ENCODE measurements at regions not wholly inside any gene's neighbourhood (a gene's known extent, or its start where the extent isn't known, plus 50 kb on each side); places are given as distances from the start of the nearest gene placed in this dataset.

DNA sequence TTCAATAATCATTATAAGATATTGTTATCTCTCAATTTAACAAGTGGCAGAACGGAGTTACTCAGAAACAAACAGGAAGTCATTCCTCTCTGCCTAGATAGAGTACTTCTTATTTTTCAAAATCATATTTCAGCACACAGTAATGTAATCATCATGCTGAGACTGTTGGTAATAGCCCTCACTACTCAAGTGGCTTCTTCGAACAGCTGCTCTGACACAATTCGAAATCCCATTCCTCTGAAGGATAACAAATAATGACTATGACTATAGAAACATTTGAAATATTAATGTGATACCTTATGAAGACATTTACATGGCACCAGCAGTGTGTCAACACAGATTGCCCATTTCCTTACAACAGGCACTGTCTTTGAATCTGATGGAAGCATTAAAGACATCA, 1249.8 kb downstream of the NSUN3 start:
- TF ChIP-seq, protein P1, sequence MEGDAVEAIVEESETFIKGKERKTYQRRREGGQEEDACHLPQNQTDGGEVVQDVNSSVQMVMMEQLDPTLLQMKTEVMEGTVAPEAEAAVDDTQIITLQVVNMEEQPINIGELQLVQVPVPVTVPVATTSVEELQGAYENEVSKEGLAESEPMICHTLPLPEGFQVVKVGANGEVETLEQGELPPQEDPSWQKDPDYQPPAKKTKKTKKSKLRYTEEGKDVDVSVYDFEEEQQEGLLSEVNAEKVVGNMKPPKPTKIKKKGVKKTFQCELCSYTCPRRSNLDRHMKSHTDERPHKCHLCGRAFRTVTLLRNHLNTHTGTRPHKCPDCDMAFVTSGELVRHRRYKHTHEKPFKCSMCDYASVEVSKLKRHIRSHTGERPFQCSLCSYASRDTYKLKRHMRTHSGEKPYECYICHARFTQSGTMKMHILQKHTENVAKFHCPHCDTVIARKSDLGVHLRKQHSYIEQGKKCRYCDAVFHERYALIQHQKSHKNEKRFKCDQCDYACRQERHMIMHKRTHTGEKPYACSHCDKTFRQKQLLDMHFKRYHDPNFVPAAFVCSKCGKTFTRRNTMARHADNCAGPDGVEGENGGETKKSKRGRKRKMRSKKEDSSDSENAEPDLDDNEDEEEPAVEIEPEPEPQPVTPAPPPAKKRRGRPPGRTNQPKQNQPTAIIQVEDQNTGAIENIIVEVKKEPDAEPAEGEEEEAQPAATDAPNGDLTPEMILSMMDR (IDR thresholded peaks at IDR 0.05; ENCODE audit: borderline replicate concordance, control extremely low read depth, extremely low read depth, insufficient read depth, missing control alignments) = no peak
- no peak for DNase-seq (ENCODE audit: low spot score)
- in situ Hi-C loops (cut with MboI; ENCODE audit: low sequenced_read_pairs, unreplicated experiment) = no loop called here

GRCh38 chr3:95319921-95320494, 1257.1 kb downstream of the NSUN3 start:
- no peak for DNase-seq (ENCODE audit: low spot score)
- TF ChIP-seq, protein P1 (IDR thresholded peaks at IDR 0.05; ENCODE audit: borderline replicate concordance, control extremely low read depth, extremely low read depth, insufficient read depth, missing control alignments) = no peak
- in situ Hi-C loops (cut with MboI; ENCODE audit: low sequenced_read_pairs, unreplicated experiment) = no loop called here

GRCh38 chr3:95327478-95327877, 1264.6 kb downstream of the NSUN3 start:
- DNase-seq (ENCODE audit: low spot score) = no peak
- in situ Hi-C loops (cut with MboI; ENCODE audit: low sequenced_read_pairs, unreplicated experiment) = no loop called here
- TF ChIP-seq, protein P1 (IDR thresholded peaks at IDR 0.05; ENCODE audit: borderline replicate concordance, control extremely low read depth, extremely low read depth, insufficient read depth, missing control alignments) = no peak

GRCh38 chr3:95333826-95334225, 1271.0 kb downstream of the NSUN3 start:
- DNase-seq (ENCODE audit: low spot score) = no peak
- in situ Hi-C loops (cut with MboI; ENCODE audit: low sequenced_read_pairs, unreplicated experiment) = no loop called here

GRCh38 chr3:95334461-95334860, 1271.6 kb downstream of the NSUN3 start:
- TF ChIP-seq, protein P1 (IDR thresholded peaks at IDR 0.05; ENCODE audit: borderline replicate concordance, control extremely low read depth, extremely low read depth, insufficient read depth, missing control alignments) = no peak

More at GRCh38 chr3:95333826-95334225, 1271.0 kb downstream of the NSUN3 start:
- TF ChIP-seq, protein P1 (IDR thresholded peaks at IDR 0.05; ENCODE audit: borderline replicate concordance, control extremely low read depth, extremely low read depth, insufficient read depth, missing control alignments) = no peak

DNA sequence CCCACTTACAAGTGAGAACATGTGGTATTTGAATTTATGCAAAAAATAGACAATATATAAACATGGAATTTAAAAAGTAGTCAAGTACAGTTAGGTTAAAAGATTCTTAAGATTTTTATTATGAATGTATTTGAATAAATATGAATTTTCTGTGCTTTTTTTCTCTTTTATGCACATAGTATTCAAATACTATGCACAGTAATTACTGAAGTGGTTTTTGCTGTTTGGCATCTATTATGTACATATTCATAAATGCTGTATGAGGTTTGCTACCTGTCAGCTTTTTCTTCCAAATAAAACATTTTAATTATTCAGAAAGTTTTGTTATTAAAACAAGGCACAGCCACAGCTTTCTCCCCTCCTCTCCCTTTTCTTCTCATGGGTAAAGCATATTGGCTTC, 1272.7 kb downstream of the NSUN3 start:
- in situ Hi-C loops (cut with MboI; ENCODE audit: low sequenced_read_pairs, unreplicated experiment) = no loop called here
- no peak for DNase-seq (ENCODE audit: low spot score)
- TF ChIP-seq, protein P1 (IDR thresholded peaks at IDR 0.05; ENCODE audit: borderline replicate concordance, control extremely low read depth, extremely low read depth, insufficient read depth, missing control alignments) = no peak

More at GRCh38 chr3:95334461-95334860, 1271.6 kb downstream of the NSUN3 start:
- in situ Hi-C loops (cut with MboI; ENCODE audit: low sequenced_read_pairs, unreplicated experiment) = no loop called here
- no peak for DNase-seq (ENCODE audit: low spot score)
